ENCODE measurements at regions not wholly inside any gene's neighbourhood (a gene's known extent, or its start where the extent isn't known, plus 50 kb on each side); places are given as distances from the start of the nearest gene placed in this dataset.

GRCh38 chr3:55333046-55333445 lies 154.1 kb downstream of the WNT5A start:
- no peaks in the 10 kb centered on the region for H3K9me3 ChIP-seq (ENCODE audit: low read length)
- H3K36me3 ChIP-seq (ENCODE audit: insufficient read depth, low read length), result no peaks in the 10 kb centered on the region
- no peak overlapping the region for H2AFZ ChIP-seq (ENCODE audit: low read depth, low read length)
- no peak overlapping the region for H3K4me3 ChIP-seq (ENCODE audit: low read length)
- no peaks in the 10 kb centered on the region for H3K27me3 ChIP-seq (ENCODE audit: insufficient read depth, low read length)
- no peaks in the 10 kb centered on the region for H3K4me1 ChIP-seq (ENCODE audit: insufficient read depth, low read length)

GRCh38 chr3:55332176-55332575 lies 154.9 kb downstream of the WNT5A start:
- Histone ChIP-seq H2AFZ (ENCODE audit: low read depth, low read length) (no peak overlapping the region), H3K4me3 (ENCODE audit: low read length) (no peak overlapping the region), H3K36me3 (ENCODE audit: insufficient read depth, low read length) (no peaks in the 10 kb centered on the region), H3K4me1 (ENCODE audit: insufficient read depth, low read length) (no peaks in the 10 kb centered on the region), H3K27me3 (ENCODE audit: insufficient read depth, low read length) (no peaks in the 10 kb centered on the region), H3K9me3 (ENCODE audit: low read length) (no peaks in the 10 kb centered on the region)

- Histone ChIP-seq H3K4me3 (ENCODE audit: low read length) (no peak overlapping the region), H3K9me3 (ENCODE audit: low read length) (no peaks in the 10 kb centered on the region), H3K27me3 (ENCODE audit: insufficient read depth, low read length) (no peaks in the 10 kb centered on the region)
Measured at GRCh38 chr3:55331524-55331923, 155.6 kb downstream of the WNT5A start.

GRCh38 chr3:55330756-55331155 lies 156.3 kb downstream of the WNT5A start:
- H3K36me3 ChIP-seq (ENCODE audit: insufficient read depth, low read length), result no peaks in the 10 kb centered on the region
- H3K4me1 ChIP-seq (ENCODE audit: insufficient read depth, low read length), result no peaks in the 10 kb centered on the region
- H3K27me3 ChIP-seq (ENCODE audit: insufficient read depth, low read length), result no peaks in the 10 kb centered on the region
- H3K4me3 ChIP-seq (ENCODE audit: low read length), result no peak overlapping the region
- no peaks in the 10 kb centered on the region for H3K9me3 ChIP-seq (ENCODE audit: low read length)
- no peak overlapping the region for H2AFZ ChIP-seq (ENCODE audit: low read depth, low read length)

More at GRCh38 chr3:55331524-55331923, 155.6 kb downstream of the WNT5A start:
- Histone ChIP-seq H3K36me3 (ENCODE audit: insufficient read depth, low read length) (no peaks in the 10 kb centered on the region), H3K4me1 (ENCODE audit: insufficient read depth, low read length) (no peaks in the 10 kb centered on the region), H2AFZ (ENCODE audit: low read depth, low read length) (no peak overlapping the region)

GRCh38 chr3:55330355-55330754 lies 156.8 kb downstream of the WNT5A start:
- H3K4me1 ChIP-seq (ENCODE audit: insufficient read depth, low read length), result no peaks in the 10 kb centered on the region
- no peak overlapping the region for H2AFZ ChIP-seq (ENCODE audit: low read depth, low read length)
- no peak overlapping the region for H3K4me3 ChIP-seq (ENCODE audit: low read length)
- no peaks in the 10 kb centered on the region for H3K27me3 ChIP-seq (ENCODE audit: insufficient read depth, low read length)
- no peaks in the 10 kb centered on the region for H3K9me3 ChIP-seq (ENCODE audit: low read length)
- H3K36me3 ChIP-seq (ENCODE audit: insufficient read depth, low read length), result no peaks in the 10 kb centered on the region

- no peaks in the 10 kb centered on the region for H3K27me3 ChIP-seq (ENCODE audit: insufficient read depth, low read length)
- H3K4me3 ChIP-seq (ENCODE audit: low read length), result no peak overlapping the region
- H3K36me3 ChIP-seq (ENCODE audit: insufficient read depth, low read length), result no peaks in the 10 kb centered on the region
- no peaks in the 10 kb centered on the region for H3K9me3 ChIP-seq (ENCODE audit: low read length)
- H3K4me1 ChIP-seq (ENCODE audit: insufficient read depth, low read length), result no peaks in the 10 kb centered on the region
- H2AFZ ChIP-seq (ENCODE audit: low read depth, low read length), result no peak overlapping the region
Measured at GRCh38 chr3:55329849-55330248, 157.3 kb downstream of the WNT5A start.

GRCh38 chr3:55327131-55327920 lies 159.8 kb downstream of the WNT5A start:
- no peaks in the 10 kb centered on the region for H3K4me1 ChIP-seq (ENCODE audit: insufficient read depth, low read length)
- no peaks in the 10 kb centered on the region for H3K36me3 ChIP-seq (ENCODE audit: insufficient read depth, low read length)
- no peak overlapping the region for H3K4me3 ChIP-seq (ENCODE audit: low read length)
- H3K27me3 ChIP-seq (ENCODE audit: insufficient read depth, low read length), result no peaks in the 10 kb centered on the region
- no peak overlapping the region for H2AFZ ChIP-seq (ENCODE audit: low read depth, low read length)
- no peaks in the 10 kb centered on the region for H3K9me3 ChIP-seq (ENCODE audit: low read length)

GRCh38 chr3:55322638-55323037 lies 164.5 kb downstream of the WNT5A start:
- Histone ChIP-seq H3K36me3 (ENCODE audit: insufficient read depth, low read length) (no peaks in the 10 kb centered on the region), H2AFZ (ENCODE audit: low read depth, low read length) (no peak overlapping the region), H3K9me3 (ENCODE audit: low read length) (no peaks in the 10 kb centered on the region), H3K4me3 (ENCODE audit: low read length) (no peak overlapping the region), H3K27me3 (ENCODE audit: insufficient read depth, low read length) (no peaks in the 10 kb centered on the region), H3K4me1 (ENCODE audit: insufficient read depth, low read length) (no peaks in the 10 kb centered on the region)

- Histone ChIP-seq H3K27me3 (ENCODE audit: insufficient read depth, low read length) (no peaks in the 10 kb centered on the region), H2AFZ (ENCODE audit: low read depth, low read length) (no peak overlapping the region), H3K36me3 (ENCODE audit: insufficient read depth, low read length) (no peaks in the 10 kb centered on the region), H3K4me3 (ENCODE audit: low read length) (no peak overlapping the region), H3K9me3 (ENCODE audit: low read length) (no peaks in the 10 kb centered on the region), H3K4me1 (ENCODE audit: insufficient read depth, low read length) (no peaks in the 10 kb centered on the region)
Measured at GRCh38 chr3:55320928-55321327, 166.2 kb downstream of the WNT5A start.

- no peaks in the 10 kb centered on the region for H3K9me3 ChIP-seq (ENCODE audit: low read length)
- no peaks in the 10 kb centered on the region for H3K4me1 ChIP-seq (ENCODE audit: insufficient read depth, low read length)
- no peak overlapping the region for H2AFZ ChIP-seq (ENCODE audit: low read depth, low read length)
- no peaks in the 10 kb centered on the region for H3K36me3 ChIP-seq (ENCODE audit: insufficient read depth, low read length)
- H3K27me3 ChIP-seq (ENCODE audit: insufficient read depth, low read length), result no peaks in the 10 kb centered on the region
- H3K4me3 ChIP-seq (ENCODE audit: low read length), result no peak overlapping the region
Measured at GRCh38 chr3:55315396-55315795, 171.7 kb downstream of the WNT5A start.

- Histone ChIP-seq H3K27me3 (ENCODE audit: insufficient read depth, low read length) (no peaks in the 10 kb centered on the region), H3K9me3 (ENCODE audit: low read length) (no peaks in the 10 kb centered on the region), H2AFZ (ENCODE audit: low read depth, low read length) (no peak overlapping the region), H3K4me3 (ENCODE audit: low read length) (no peak overlapping the region), H3K4me1 (ENCODE audit: insufficient read depth, low read length) (no peaks in the 10 kb centered on the region), H3K36me3 (ENCODE audit: insufficient read depth, low read length) (no peaks in the 10 kb centered on the region)
Measured at GRCh38 chr3:55313666-55314065, 173.4 kb downstream of the WNT5A start.

GRCh38 chr3:55309336-55309735 lies 177.8 kb downstream of the WNT5A start:
- Histone ChIP-seq H3K36me3 (ENCODE audit: insufficient read depth, low read length) (no peaks in the 10 kb centered on the region), H3K4me3 (ENCODE audit: low read length) (no peak overlapping the region), H3K9me3 (ENCODE audit: low read length) (no peaks in the 10 kb centered on the region), H3K4me1 (ENCODE audit: insufficient read depth, low read length) (peaks cover 15% of the 10 kb centered on the region), H2AFZ (ENCODE audit: low read depth, low read length) (no peak overlapping the region), H3K27me3 (ENCODE audit: insufficient read depth, low read length) (no peaks in the 10 kb centered on the region)

GRCh38 chr3:55307622-55308021 lies 179.5 kb downstream of the WNT5A start:
- peaks cover 17% of the 10 kb centered on the region for H3K4me1 ChIP-seq (ENCODE audit: insufficient read depth, low read length)
- H3K9me3 ChIP-seq (ENCODE audit: low read length), result no peaks in the 10 kb centered on the region
- H2AFZ ChIP-seq (ENCODE audit: low read depth, low read length), result no peak overlapping the region
- no peaks in the 10 kb centered on the region for H3K36me3 ChIP-seq (ENCODE audit: insufficient read depth, low read length)
- H3K4me3 ChIP-seq (ENCODE audit: low read length), result no peak overlapping the region
- no peaks in the 10 kb centered on the region for H3K27me3 ChIP-seq (ENCODE audit: insufficient read depth, low read length)
